RKO (cell line): ENCODE measurements at regions not wholly inside any gene's neighbourhood (a gene's known extent, or its start where the extent isn't known, plus 50 kb on each side); places are given as distances from the start of the nearest gene placed in this dataset.

Experiments used
- DNase-seq: peaks from one replicate; pipeline ENCODE4 v3.0.0-alpha.2; 2016; ENCODE audit warnings: low spot score

- DNase-seq = no peak
These were observed 59.7 kb upstream of the LMO1 start for GRCh38 chr11:8323161-8323935.

DNA sequence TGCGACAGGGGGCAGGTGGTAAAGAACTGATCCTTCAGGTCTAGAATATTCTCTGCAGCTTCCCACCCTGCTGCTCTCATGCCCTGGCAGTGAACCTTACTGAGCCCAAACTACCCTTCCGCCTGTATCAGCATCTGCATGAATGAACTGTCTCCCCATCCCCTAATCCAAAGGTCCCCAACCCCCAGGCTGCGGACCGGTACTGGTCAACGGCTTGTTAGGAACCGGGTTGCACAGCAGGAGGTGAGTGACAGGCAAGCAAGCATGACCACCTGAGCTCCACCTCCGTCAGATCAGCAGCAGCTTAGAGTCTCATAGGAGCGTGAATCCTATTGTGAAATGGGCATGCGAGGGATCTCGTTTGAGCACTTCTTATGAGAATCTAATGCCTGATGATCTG lies 58.2 kb upstream of the LMO1 start:
- no peak for DNase-seq

DNA sequence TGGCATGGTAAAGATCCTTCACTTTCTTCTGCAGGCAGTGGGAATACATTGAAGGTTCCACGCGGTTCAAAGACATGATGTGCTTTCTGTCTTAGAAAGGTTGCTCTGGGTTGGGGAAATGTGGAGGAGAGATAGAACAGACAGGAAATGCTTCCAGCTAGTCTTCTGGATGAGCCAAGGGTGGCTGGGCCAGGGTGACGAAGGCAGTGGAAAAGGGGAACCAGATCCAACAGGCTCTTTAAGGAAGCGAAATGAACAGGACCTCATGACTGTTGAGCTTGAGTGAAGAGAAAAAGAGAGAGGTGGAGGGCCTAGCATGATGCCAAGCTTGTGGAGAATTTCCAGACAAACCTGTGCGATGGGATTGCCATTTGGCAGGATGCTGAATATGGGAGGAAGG lies 56.4 kb upstream of the LMO1 start:
- DNase-seq = no peak

DNA sequence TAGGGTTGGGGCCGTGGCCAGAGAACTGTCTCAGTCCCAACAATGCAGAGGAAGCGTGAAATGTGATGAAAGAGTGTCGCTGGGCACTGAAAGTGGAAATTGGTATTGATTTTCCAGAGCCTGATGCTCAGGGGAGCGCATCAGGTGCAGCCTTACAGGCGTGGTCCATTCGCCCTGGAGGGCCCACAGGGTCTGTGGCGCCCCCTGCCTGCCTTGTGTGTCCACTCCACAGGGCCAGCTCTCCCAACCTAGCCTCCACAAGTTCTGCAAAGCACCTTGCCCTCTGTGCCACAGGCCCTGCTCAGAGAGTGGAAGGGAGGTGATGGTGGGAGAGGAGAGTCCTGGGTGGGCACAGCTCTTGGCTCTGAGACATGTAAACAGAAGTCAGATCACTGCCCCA lies 54.9 kb upstream of the LMO1 start:
- DNase-seq = no peak

- peak; percentile 27 for DNase-seq
These were observed 53.5 kb upstream of the LMO1 start for GRCh38 chr11:8317159-8317558.

- DNase-seq = no peak
These were observed 52.3 kb upstream of the LMO1 start for GRCh38 chr11:8315954-8316353.

DNA sequence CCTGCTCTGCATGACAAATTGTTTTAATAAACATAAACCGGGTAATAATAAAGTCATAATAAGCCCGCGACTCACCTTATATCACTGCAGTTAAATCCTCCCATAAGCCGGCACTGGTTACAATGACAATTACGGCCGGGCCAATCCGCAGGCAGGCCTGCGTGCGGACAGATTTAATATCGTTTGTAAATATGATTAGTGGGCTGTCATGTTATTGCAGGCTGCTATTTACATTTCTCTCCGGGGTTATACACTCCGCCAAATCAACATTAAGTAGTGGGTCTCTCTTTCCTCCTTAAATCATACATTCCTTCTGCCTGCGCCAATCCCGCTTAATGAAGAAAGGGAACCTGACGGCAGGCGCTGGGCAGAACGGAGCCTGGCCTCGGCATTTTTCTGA lies 51.8 kb upstream of the LMO1 start:
- DNase-seq = no peak

GRCh38 chr11:8314916-8315315 lies 51.2 kb upstream of the LMO1 start:
- no peak for DNase-seq

DNA sequence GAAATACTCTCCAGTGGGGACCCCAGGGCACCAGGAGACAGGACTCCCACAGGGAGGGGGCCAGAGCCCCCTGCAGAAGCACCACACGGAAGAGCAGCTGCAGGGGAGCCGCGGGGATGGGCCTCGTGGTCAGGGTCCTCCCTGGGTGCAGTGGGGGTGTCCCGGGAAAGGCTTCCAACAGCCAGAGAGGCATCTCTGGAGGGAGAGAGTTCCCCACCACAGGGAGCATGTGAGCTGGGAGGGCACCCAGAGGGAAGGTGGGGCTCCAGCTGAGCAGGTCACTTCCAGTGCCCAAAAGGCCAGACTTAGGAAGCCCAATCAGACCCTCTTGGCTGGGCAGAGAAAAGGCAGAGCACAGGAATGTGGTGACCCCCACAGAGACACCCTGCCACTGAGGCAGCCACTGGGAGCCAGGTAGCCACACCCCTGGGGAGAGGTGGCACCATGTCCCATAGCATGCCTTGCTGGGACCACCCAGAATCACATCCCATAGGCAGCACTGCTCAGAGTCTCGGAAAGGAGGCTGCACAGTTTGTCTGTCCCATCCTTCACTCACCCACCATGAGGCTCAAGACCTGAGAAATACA lies 49.9 kb upstream of the LMO1 start:
- DNase-seq = no peak
